ENCODE measurements at regions not wholly inside any gene's neighbourhood (a gene's known extent, or its start where the extent isn't known, plus 50 kb on each side); places are given as distances from the start of the nearest gene placed in this dataset.
"Not testable (repeated sequence)": the region's sequence is repeated elsewhere in the genome, so short reads cannot be mapped to it uniquely, and the experiment has no call there.

DNA sequence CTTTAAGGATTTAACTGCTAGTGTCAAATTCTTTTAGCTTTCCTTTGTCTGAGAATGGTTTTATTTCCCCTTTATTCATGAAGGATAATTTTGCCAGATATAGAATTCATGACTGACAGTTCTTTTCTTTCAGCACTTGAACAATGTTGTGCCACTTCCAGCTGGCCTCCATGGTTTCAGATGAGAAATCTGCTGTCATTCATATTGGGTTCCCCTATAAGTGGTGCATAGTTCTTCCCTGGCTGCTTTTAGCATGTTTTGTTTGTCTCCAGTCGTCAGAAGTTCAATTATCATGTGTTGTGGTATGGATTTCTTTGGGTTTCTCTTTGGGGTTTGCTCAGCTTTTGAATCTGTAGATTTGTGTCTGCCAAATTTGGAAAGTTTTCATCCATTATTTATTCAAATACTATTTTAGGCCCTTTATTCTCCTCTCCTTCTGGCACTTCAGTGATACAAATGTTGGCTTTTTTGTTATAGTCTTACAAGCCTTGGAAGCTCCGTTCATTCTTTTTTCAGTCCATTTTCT is 76.3 kb upstream of the TGM3 start:
- peaks cover 0 to 12% of the 10 kb centered on the region in 2 donors for H3K9me3 ChIP-seq
- H3K36me3 ChIP-seq, result no peaks in the 10 kb centered on the region
- H3K27ac ChIP-seq, result no peak overlapping the region
- peaks cover 0 to 11% of the 10 kb centered on the region in 2 donors for H3K4me1 ChIP-seq
- H3K27me3 ChIP-seq, result peaks cover 0 to 4% of the 10 kb centered on the region in 2 donors
- ATAC-seq (no peak), DNase-seq (no peak)
- TF ChIP-seq CTCF (IDR thresholded peaks at IDR 0.05), result no peak
- intact Hi-C loops (cut with DNase I), result no loop called here
- no peak overlapping the region for H3K4me3 ChIP-seq

- peaks cover 0 to 4% of the 10 kb centered on the region in 2 donors for H3K27me3 ChIP-seq
- H3K9me3 ChIP-seq, result peaks cover 0 to 12% of the 10 kb centered on the region in 2 donors
- ATAC-seq (no peak), DNase-seq (no peak)
- no peak overlapping the region for H3K4me3 ChIP-seq
- TF ChIP-seq CTCF (IDR thresholded peaks at IDR 0.05), result no peak
- peaks cover 0 to 11% of the 10 kb centered on the region in 2 donors for H3K4me1 ChIP-seq
- H3K27ac ChIP-seq, result no peak overlapping the region
- no peaks in the 10 kb centered on the region for H3K36me3 ChIP-seq
- intact Hi-C loops (cut with DNase I), result no loop called here
These were observed 75.5 kb upstream of the TGM3 start for GRCh38 chr20:2220298-2220697.

DNA sequence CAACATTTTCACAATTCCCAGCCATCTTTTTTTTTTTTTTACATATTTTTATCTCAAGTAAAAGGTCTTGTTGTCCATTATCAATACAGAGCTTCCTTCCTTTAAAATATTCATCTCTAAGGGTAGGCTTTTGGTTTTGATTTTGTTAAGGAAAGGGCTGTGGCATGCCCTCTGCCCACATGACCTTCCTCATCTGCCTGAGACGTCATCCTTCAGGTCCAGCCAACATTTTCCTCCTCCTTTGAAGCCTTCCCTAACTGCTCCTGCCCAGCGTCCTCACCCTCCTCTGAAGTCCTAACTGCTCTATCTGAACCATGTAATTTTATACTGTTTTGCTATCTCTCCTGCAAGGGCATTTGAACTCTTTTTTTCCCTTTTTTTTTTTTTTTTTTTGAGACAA is 73.9 kb upstream of the TGM3 start:
- H3K4me3 ChIP-seq, result no peak overlapping the region
- no peak for TF ChIP-seq CTCF (IDR thresholded peaks at IDR 0.05)
- H3K4me1 ChIP-seq, result peaks cover 0 to 11% of the 10 kb centered on the region in 2 donors
- no peak for DNase-seq
- no peaks in the 10 kb centered on the region for H3K36me3 ChIP-seq
- H3K27me3 ChIP-seq, result no peaks in the 10 kb centered on the region
- peaks cover 0 to 12% of the 10 kb centered on the region in 2 donors for H3K9me3 ChIP-seq
- no peak overlapping the region for H3K27ac ChIP-seq
- intact Hi-C loops (cut with DNase I), result no loop called here
- peak; percentile 16 for ATAC-seq

DNA sequence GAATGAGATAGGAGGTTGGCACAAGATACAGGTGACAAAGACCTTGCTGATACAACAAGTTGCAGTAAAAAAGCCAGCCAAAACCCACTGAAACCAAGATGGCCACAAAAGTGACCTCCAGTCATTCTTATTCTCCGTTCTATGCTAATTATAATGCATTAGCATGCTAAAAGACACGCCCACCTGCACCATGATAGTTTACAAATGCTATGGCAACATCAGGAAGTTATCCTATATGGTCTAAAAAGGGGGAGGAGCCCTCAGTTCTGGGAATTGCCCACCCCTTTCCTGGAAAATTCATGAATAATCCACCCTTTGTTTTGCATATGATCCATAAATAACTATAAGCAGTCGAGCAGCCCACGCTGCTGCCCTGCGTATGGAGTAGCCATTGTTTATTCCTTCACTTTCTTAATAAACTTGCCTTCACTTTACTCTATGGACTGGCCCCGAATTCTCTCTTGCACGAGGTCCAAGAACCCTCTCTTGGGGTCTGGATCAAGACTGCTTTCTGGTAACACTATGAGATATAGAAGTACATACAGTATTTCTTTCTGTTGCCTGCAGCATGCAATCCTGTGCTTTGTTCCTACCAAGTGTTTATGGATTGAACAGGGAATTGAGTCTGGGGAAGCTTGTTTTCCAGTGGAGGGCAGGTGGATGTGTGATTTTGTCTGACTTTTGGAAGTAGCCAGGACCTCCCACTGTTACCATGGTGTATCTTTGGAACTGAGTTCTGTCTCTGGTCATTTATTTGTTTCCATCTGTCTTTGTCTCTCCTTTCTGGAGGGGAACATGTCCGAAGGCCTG is 72.0 kb upstream of the TGM3 start:
- H3K4me1 ChIP-seq, result no peaks in the 10 kb centered on the region
- no peak for TF ChIP-seq CTCF (IDR thresholded peaks at IDR 0.05)
- intact Hi-C loops (cut with DNase I), result no loop called here
- H3K4me3 ChIP-seq, result no peak overlapping the region
- ATAC-seq (no peak), DNase-seq (no peak)
- H3K36me3 ChIP-seq, result no peaks in the 10 kb centered on the region
- H3K9me3 ChIP-seq, result peaks cover 0 to 12% of the 10 kb centered on the region in 2 donors
- H3K27me3 ChIP-seq, result no peaks in the 10 kb centered on the region
- no peak overlapping the region for H3K27ac ChIP-seq

DNA sequence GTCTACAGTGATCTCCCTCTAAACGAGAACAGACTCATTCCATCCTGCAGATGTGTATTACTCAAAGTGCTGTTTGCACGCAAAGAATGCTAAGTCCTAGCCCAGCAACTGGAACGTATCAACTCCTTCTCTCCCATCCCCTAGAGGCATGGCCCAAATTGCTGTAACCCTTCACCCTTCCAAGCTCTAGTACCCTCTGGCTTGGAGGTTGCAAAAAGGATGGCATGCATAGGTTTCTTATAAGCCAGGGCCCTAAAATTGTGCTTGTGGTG is 71.5 kb upstream of the TGM3 start:
- DNase-seq (no peak), ATAC-seq (no peak)
- no peak overlapping the region for H3K4me3 ChIP-seq
- no peaks in the 10 kb centered on the region for H3K36me3 ChIP-seq
- no peaks in the 10 kb centered on the region for H3K4me1 ChIP-seq
- no peak overlapping the region for H3K27ac ChIP-seq
- no peaks in the 10 kb centered on the region for H3K27me3 ChIP-seq
- TF ChIP-seq CTCF (IDR thresholded peaks at IDR 0.05), result no peak
- H3K9me3 ChIP-seq, result peaks cover 0 to 11% of the 10 kb centered on the region in 2 donors
- intact Hi-C loops (cut with DNase I), result no loop called here

- H3K27ac ChIP-seq; intact Hi-C loops (cut with DNase I); H3K36me3 ChIP-seq; ATAC-seq; H3K4me3 ChIP-seq; H3K9me3 ChIP-seq; DNase-seq; H3K4me1 ChIP-seq; H3K27me3 ChIP-seq: not testable (repeated sequence)
These were observed 68.5 kb upstream of the TGM3 start for GRCh38 chr20:2227285-2227684.

Measured in left lung (tissue), 4 donors.